ENCODE measurements at regions not wholly inside any gene's neighbourhood (a gene's known extent, or its start where the extent isn't known, plus 50 kb on each side); places are given as distances from the start of the nearest gene placed in this dataset.
"Not testable (repeated sequence)": the region's sequence is repeated elsewhere in the genome, so short reads cannot be mapped to it uniquely, and the experiment has no call there.

DNA sequence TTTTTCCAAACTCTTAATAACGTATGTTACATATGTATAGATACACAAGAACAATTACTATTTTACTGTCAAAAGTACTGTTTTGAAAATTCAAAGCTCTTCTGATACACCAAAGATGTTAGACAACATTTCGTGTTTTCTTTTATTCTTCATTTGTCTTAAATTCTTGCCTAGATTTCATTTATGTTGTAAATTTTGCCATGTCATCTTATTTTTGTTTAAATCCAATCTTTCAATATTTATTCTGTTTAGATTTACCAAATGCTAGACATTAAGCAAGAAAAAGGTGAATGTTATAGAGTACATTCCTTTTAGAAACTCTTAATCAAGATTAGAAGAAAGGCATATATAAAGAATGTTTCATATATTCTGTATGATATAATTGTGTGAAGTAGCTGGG is 876.9 kb downstream of the KCNT2 start:
- Histone ChIP-seq H3K4me2 (ENCODE audit: insufficient read depth, low read length) (no peak overlapping the region), H2AFZ (ENCODE audit: low read length) (no peak overlapping the region), H3K4me1 (ENCODE audit: insufficient read depth, low read length) (no peaks in the 10 kb centered on the region), H3K4me3 (ENCODE audit: insufficient read depth, low read length) (no peak overlapping the region), H3K36me3 (ENCODE audit: insufficient read depth, low read length) (no peaks in the 10 kb centered on the region), H3K27ac (ENCODE audit: low read depth, low read length) (no peak overlapping the region), H3K79me2 (ENCODE audit: insufficient read depth, low read length) (no peaks in the 10 kb centered on the region), H3K9me3 (ENCODE audit: low read depth, low read length) (no peaks in the 10 kb centered on the region), H3K27me3 (ENCODE audit: insufficient read depth, low read length) (no peaks in the 10 kb centered on the region), H4K20me1 (ENCODE audit: insufficient read depth, low read length) (no peaks in the 10 kb centered on the region)
- TF ChIP-seq, protein P1, sequence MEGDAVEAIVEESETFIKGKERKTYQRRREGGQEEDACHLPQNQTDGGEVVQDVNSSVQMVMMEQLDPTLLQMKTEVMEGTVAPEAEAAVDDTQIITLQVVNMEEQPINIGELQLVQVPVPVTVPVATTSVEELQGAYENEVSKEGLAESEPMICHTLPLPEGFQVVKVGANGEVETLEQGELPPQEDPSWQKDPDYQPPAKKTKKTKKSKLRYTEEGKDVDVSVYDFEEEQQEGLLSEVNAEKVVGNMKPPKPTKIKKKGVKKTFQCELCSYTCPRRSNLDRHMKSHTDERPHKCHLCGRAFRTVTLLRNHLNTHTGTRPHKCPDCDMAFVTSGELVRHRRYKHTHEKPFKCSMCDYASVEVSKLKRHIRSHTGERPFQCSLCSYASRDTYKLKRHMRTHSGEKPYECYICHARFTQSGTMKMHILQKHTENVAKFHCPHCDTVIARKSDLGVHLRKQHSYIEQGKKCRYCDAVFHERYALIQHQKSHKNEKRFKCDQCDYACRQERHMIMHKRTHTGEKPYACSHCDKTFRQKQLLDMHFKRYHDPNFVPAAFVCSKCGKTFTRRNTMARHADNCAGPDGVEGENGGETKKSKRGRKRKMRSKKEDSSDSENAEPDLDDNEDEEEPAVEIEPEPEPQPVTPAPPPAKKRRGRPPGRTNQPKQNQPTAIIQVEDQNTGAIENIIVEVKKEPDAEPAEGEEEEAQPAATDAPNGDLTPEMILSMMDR (IDR thresholded peaks at IDR 0.05; ENCODE audit: extremely low read depth, low read depth, low read length) = no peak
- DNase-seq (ENCODE audit: insufficient read length, low spot score, missing footprints) = no peak

DNA sequence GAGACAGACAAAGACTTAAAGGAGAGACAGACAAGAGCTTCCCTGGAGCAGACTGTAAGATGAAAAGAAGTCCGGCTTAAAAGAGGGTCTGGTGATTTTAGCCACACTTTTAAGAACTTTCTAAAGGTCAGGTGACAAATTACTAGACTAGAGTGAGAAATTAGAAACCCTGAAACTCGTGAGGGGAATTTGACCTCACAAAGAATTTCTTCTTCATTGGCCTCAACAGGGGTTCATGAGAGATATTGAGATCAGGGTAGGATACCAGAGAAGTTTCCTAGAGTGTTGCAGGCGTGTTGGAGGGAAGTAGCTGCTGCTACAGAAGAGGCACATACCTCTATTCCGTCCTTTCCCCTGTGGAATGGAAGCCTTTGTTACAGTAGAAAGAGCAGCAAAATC is 884.4 kb downstream of the KCNT2 start:
- H2AFZ ChIP-seq (ENCODE audit: low read length) = no peak overlapping the region
- no peaks in the 10 kb centered on the region for H3K4me1 ChIP-seq (ENCODE audit: insufficient read depth, low read length)
- no peaks in the 10 kb centered on the region for H3K36me3 ChIP-seq (ENCODE audit: insufficient read depth, low read length)
- H3K4me2 ChIP-seq (ENCODE audit: insufficient read depth, low read length) = no peak overlapping the region
- no peaks in the 10 kb centered on the region for H4K20me1 ChIP-seq (ENCODE audit: insufficient read depth, low read length)
- DNase-seq (ENCODE audit: insufficient read length, low spot score, missing footprints) = no peak
- no peaks in the 10 kb centered on the region for H3K9me3 ChIP-seq (ENCODE audit: low read depth, low read length)
- H3K27me3 ChIP-seq (ENCODE audit: insufficient read depth, low read length) = no peaks in the 10 kb centered on the region
- H3K4me3 ChIP-seq (ENCODE audit: insufficient read depth, low read length) = no peak overlapping the region
- no peak overlapping the region for H3K27ac ChIP-seq (ENCODE audit: low read depth, low read length)
- H3K79me2 ChIP-seq (ENCODE audit: insufficient read depth, low read length) = no peaks in the 10 kb centered on the region
- TF ChIP-seq, protein P1 (IDR thresholded peaks at IDR 0.05; ENCODE audit: extremely low read depth, low read depth, low read length) = no peak

DNA sequence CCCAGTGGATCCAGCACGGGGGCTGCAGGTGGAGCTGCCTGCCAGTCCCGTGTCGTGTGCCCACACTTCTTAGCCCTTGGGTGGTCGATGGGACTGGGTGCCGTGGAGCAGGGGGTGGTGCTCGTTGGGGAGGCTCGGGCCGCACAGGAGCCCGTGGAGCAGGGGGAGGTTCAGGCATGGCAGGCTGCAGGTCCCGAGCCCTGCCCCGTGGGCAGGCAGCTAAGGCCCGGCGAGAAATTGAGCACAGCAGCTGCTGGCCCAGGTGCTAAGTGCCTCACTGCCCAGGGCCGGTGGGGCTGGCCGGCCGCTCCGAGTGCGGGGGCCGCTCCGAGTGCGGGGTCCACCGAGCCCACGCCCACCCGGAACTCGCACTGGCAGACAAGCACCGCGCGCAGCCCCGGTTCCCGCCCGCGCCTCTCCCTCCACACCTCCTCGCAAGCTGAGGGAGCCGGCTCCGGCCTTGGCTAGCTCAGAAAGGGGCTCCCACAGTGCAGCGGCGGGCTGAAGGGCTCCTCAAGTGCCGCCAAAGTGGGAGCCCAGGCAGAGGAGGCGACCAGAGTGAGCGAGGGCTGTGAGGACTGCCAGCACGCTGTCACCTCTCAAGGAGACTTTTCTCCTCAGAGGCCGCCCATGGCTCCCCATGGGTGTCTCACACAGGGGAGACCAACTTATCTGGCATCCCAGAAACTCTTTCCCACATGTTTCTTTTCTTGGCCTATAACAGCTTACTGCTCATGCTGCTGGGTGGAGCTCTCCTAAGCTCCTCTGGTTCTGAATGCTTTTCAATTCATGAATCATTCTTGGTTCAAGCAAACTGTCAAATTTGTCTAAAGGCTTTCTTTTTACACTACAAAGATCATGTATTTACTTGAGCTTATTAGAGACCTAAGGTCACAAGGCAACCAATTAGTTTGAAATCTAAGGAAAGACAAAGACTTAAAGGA is 885.1 kb downstream of the KCNT2 start:
- H3K27me3 ChIP-seq (ENCODE audit: insufficient read depth, low read length); H3K4me1 ChIP-seq (ENCODE audit: insufficient read depth, low read length); DNase-seq (ENCODE audit: insufficient read length, low spot score, missing footprints); H4K20me1 ChIP-seq (ENCODE audit: insufficient read depth, low read length); H3K4me2 ChIP-seq (ENCODE audit: insufficient read depth, low read length); H2AFZ ChIP-seq (ENCODE audit: low read length); H3K9me3 ChIP-seq (ENCODE audit: low read depth, low read length); H3K79me2 ChIP-seq (ENCODE audit: insufficient read depth, low read length); H3K4me3 ChIP-seq (ENCODE audit: insufficient read depth, low read length); H3K27ac ChIP-seq (ENCODE audit: low read depth, low read length); H3K36me3 ChIP-seq (ENCODE audit: insufficient read depth, low read length): not testable (repeated sequence)

DNA sequence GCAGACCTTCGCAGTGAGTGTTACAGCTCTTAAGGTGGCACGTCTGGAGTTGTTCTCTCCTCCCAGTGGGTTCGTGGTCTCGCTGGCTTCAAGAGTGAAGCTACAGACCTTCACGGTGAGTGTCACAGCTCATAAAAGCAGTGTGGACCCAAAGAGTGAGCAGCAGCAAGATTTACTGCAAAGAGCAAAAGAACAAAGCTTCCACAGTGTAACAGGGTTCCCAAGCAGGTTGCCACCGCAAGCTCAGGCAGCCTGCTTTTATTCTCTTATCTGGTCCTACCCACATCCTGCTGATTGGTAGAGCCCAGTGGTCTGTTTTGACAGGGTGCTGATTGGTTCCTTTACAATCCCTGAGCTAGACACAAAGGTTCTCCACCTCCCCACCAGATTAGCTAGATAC is 886.1 kb downstream of the KCNT2 start:
- H3K79me2 ChIP-seq (ENCODE audit: insufficient read depth, low read length); H3K4me2 ChIP-seq (ENCODE audit: insufficient read depth, low read length); H3K4me3 ChIP-seq (ENCODE audit: insufficient read depth, low read length); DNase-seq (ENCODE audit: insufficient read length, low spot score, missing footprints); H3K9me3 ChIP-seq (ENCODE audit: low read depth, low read length); H4K20me1 ChIP-seq (ENCODE audit: insufficient read depth, low read length); H3K27me3 ChIP-seq (ENCODE audit: insufficient read depth, low read length); H2AFZ ChIP-seq (ENCODE audit: low read length); H3K27ac ChIP-seq (ENCODE audit: low read depth, low read length); H3K4me1 ChIP-seq (ENCODE audit: insufficient read depth, low read length); H3K36me3 ChIP-seq (ENCODE audit: insufficient read depth, low read length): not testable (repeated sequence)

All from osteoblast (primary cell).